ENCODE measurements at regions not wholly inside any gene's neighbourhood (a gene's known extent, or its start where the extent isn't known, plus 50 kb on each side); places are given as distances from the start of the nearest gene placed in this dataset.

DNA sequence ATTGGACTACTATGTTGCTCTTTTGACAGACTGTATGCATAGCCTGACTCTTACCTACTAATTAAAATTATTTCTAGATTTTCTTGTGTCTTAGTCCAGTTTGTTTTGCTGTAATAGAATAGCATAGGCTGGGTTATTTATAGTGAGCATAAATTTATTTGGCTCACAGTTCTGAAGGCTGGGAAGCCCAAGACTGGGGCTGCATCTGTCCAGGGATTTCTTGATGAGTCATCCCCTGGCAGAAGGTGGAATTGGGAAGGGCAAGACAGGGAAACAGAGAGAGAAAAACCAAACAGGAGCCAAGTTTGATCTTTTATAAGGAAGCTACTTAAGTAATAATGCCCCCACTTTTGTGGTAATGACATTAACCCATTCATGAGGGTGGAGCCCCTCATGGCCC is 759.2 kb upstream of the LRFN5 start:
- DNase-seq (no peak), ATAC-seq (no peak)
- no peak overlapping the region for H3K4me3 ChIP-seq
- intact Hi-C loops (cut with DNase I, micrococcal nuclease) = no loop called here
- H3K36me3 ChIP-seq (ENCODE audit: low read depth) = no peaks in the 10 kb centered on the region
- no peaks in the 10 kb centered on the region for H3K4me1 ChIP-seq (ENCODE audit: low read depth)
- peaks cover 5% of the 10 kb centered on the region for H3K9me3 ChIP-seq
- TF ChIP-seq, protein P1, sequence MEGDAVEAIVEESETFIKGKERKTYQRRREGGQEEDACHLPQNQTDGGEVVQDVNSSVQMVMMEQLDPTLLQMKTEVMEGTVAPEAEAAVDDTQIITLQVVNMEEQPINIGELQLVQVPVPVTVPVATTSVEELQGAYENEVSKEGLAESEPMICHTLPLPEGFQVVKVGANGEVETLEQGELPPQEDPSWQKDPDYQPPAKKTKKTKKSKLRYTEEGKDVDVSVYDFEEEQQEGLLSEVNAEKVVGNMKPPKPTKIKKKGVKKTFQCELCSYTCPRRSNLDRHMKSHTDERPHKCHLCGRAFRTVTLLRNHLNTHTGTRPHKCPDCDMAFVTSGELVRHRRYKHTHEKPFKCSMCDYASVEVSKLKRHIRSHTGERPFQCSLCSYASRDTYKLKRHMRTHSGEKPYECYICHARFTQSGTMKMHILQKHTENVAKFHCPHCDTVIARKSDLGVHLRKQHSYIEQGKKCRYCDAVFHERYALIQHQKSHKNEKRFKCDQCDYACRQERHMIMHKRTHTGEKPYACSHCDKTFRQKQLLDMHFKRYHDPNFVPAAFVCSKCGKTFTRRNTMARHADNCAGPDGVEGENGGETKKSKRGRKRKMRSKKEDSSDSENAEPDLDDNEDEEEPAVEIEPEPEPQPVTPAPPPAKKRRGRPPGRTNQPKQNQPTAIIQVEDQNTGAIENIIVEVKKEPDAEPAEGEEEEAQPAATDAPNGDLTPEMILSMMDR (IDR thresholded peaks at IDR 0.05) = no peak

DNA sequence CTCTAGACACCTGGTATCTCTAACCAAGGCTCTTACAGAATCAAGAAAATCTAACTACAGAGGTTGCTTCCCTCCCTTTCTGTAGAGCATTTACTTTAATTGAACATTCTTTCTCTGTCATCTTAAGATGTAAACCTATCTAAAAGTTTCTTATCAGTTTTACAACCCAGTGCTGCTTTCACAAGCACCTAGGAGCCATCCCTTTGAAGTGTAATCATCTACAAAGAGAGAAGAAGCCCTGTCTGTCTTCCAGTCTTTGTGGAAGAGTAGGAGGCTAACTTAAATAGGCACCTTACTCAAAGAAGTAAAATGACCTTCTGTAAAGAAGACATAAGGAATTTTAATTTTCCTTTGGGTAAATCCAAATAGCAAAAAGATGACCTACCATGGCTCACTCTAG is 763.9 kb upstream of the LRFN5 start:
- intact Hi-C loops (cut with DNase I, micrococcal nuclease) = no loop called here
- Histone ChIP-seq H3K4me1 (ENCODE audit: low read depth) (no peaks in the 10 kb centered on the region), H3K36me3 (ENCODE audit: low read depth) (no peaks in the 10 kb centered on the region), H3K4me3 (no peak overlapping the region), H3K9me3 (peaks cover 19% of the 10 kb centered on the region)
- ATAC-seq (no peak), DNase-seq (no peak)
- TF ChIP-seq, protein P1 (IDR thresholded peaks at IDR 0.05) = no peak

DNA sequence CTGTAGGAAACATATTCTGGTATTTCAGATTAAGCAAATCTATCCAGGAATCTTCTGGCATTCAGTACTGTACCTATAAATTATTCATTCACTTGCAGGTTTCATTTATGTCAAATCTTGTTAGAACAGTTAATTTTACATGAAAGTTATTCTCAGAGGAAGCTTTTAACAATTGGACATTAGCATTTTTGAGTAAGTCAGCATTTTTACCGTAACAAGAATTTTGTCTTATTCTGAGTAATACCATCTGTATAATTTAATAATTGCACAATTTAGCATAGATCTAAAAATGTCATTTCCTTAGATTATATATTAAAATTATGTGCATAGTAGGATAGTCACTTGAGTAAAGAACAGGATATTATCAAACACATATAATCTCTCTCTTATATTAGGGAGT is 764.8 kb upstream of the LRFN5 start:
- TF ChIP-seq, protein P1 (IDR thresholded peaks at IDR 0.05) = no peak
- intact Hi-C loops (cut with DNase I, micrococcal nuclease) = no loop called here

DNA sequence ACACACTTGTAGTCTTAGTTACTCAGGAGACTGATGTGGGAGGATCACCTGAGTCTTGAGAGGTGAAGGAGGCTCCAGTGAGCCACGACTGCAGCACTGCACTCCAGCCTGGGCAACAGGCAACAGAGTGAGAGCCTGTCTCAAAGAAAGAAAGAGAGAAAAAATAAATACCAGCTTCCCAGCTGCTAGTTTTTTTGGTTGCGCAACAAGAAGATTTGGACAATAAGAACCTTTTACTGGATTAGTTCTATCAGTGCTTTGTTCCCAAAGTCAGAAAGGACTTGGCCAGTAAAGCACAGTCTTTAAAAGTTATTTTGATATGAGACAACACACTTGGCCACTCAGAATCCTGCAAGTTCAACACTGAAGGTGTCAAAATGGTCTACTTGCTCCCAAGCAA is 768.1 kb upstream of the LRFN5 start:
- peaks cover 20% of the 10 kb centered on the region for H3K9me3 ChIP-seq
- intact Hi-C loops (cut with DNase I, micrococcal nuclease) = no loop called here
- no peak overlapping the region for H3K4me3 ChIP-seq
- TF ChIP-seq, protein P1 (IDR thresholded peaks at IDR 0.05) = no peak
- no peaks in the 10 kb centered on the region for H3K36me3 ChIP-seq (ENCODE audit: low read depth)
- DNase-seq = no peak
- H3K4me1 ChIP-seq (ENCODE audit: low read depth) = no peaks in the 10 kb centered on the region
- ATAC-seq = no peak

More for the DNA sequence above, 764.8 kb upstream of the LRFN5 start:
- no peaks in the 10 kb centered on the region for H3K36me3 ChIP-seq (ENCODE audit: low read depth)
- ATAC-seq = no peak
- no peak overlapping the region for H3K4me3 ChIP-seq
- no peaks in the 10 kb centered on the region for H3K4me1 ChIP-seq (ENCODE audit: low read depth)
- DNase-seq = no peak
- H3K9me3 ChIP-seq = peaks cover 20% of the 10 kb centered on the region

DNA sequence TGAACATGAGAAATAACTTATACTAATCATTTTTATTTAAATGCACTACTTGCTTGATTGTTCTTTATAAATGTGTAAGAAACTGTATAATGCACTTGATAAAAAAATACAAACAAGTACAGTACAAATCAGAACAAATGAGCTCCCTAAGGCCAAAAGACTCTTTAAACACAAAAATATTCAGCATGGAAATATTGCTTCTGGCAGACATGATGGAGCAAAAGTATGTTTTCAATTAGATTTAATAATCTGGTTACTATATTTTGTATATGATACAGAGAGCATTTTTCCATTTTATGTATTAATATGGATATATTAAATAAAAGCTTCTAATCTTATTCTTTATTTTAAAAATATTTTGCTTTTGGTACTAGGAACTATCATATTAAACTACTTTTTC is 800.2 kb upstream of the LRFN5 start:
- H3K4me3 ChIP-seq = no peak overlapping the region
- intact Hi-C loops (cut with DNase I, micrococcal nuclease) = no loop called here
- no peaks in the 10 kb centered on the region for H3K4me1 ChIP-seq (ENCODE audit: low read depth)
- no peaks in the 10 kb centered on the region for H3K36me3 ChIP-seq (ENCODE audit: low read depth)
- ATAC-seq = no peak
- DNase-seq = no peak
- peaks cover 55% of the 10 kb centered on the region for H3K9me3 ChIP-seq
- TF ChIP-seq, protein P1 (IDR thresholded peaks at IDR 0.05) = no peak

DNA sequence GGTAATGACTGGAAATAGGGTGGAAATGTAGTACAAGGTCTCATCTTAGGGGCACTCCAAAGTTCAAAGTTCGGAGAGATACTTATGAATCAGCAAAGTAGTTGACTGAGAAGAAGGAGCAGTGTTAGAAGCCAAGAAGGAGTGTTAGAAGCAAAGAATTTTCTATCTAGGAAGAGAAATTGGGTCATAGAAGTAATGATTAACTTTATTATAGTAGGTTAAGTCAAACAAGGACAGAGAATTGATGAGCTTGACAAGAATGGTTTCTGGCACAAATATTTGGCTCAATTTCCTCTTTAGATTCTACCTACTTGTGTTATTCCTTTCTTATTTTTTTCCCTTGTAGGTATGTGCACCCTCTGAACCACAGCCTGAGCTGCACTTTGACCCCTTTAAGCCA is 810.5 kb upstream of the LRFN5 start:
- Histone ChIP-seq H3K4me1 (ENCODE audit: low read depth) (no peaks in the 10 kb centered on the region), H3K4me3 (no peak overlapping the region), H3K36me3 (ENCODE audit: low read depth) (no peaks in the 10 kb centered on the region), H3K9me3 (peaks cover 43% of the 10 kb centered on the region)
- TF ChIP-seq, protein P1 (IDR thresholded peaks at IDR 0.05) = no peak
- DNase-seq (no peak), ATAC-seq (no peak)
- intact Hi-C loops (cut with DNase I, micrococcal nuclease) = no loop called here
